HG02884 (cell line): ENCODE measurements at regions not wholly inside any gene's neighbourhood (a gene's known extent, or its start where the extent isn't known, plus 50 kb on each side); places are given as distances from the start of the nearest gene placed in this dataset.
"Not testable (repeated sequence)": the region's sequence is repeated elsewhere in the genome, so short reads cannot be mapped to it uniquely, and the experiment has no call there.

Source experiments
- ATAC-seq: cut with Tn5 transposase; IDR thresholded peaks from one replicate; pipeline ENCODE4 v1.9.1; 2021; ENCODE audit warnings: mild to moderate bottlenecking, moderate library complexity; ENCODE audit not compliant: unreplicated experiment

- no peak for ATAC-seq
Measured at GRCh38 chr21:24423546-24423945, 1183.7 kb downstream of the MRPL39 start.

DNA sequence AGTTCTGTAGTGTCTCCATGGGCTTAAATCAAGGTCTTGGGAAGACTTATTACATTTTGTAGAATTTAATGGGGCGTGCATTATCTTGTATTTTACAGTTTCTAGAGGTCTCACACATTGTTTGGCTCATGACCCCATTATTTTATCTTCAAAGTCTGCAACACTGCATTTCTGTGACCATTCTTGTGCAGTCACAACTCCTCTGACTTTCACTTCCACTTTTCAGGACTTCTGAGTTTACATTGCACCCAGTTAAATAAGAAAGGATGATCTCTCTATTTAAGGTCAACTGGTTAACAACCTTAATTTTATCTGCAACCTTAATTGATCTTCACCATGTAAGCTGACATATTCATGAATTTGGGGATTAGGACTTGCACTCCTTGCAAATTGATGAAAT lies 1186.6 kb downstream of the MRPL39 start:
- peak; percentile 77 for ATAC-seq

DNA sequence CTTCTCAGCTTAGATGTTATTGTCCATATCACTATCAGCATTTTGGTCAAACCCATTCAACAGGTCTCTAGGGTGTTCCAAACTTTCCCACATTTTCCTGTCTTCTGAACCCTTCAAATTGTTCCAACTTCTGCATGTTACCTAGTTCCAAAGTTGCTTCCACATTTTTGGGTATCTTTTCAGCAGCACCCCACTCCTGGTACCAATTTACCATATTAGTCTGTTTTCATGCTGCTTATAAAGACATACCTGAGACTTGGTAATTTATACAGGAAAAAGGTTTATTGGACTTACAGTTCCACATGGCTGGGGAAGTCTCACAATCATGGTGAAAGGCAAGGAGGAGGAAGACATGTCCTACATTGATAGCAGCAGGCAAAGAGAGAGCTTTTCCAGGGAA lies 1187.6 kb downstream of the MRPL39 start:
- ATAC-seq: not testable (repeated sequence)

- no peak for ATAC-seq
Measured at GRCh38 chr21:24418671-24419070, 1188.6 kb downstream of the MRPL39 start.

- no peak for ATAC-seq
Measured at GRCh38 chr21:24411429-24411828, 1195.9 kb downstream of the MRPL39 start.

DNA sequence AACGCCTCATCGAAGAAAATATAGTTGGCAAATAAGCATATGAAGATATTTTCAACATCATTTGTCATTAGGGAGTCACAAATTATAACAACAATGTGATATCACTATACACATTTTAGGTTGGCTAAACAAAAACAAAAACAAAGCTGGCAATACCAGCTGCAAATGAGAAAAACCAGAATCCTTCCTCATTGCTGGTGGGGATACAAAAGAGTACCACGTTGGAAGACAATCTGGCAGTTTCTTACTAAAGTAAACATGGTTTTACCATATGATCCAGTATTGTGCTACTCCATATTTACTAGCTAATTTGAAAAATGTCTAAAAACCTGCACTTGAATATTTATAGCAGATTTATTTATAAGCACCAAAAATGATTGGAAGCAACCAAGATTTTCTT lies 1204.1 kb downstream of the MRPL39 start:
- ATAC-seq: no peak

DNA sequence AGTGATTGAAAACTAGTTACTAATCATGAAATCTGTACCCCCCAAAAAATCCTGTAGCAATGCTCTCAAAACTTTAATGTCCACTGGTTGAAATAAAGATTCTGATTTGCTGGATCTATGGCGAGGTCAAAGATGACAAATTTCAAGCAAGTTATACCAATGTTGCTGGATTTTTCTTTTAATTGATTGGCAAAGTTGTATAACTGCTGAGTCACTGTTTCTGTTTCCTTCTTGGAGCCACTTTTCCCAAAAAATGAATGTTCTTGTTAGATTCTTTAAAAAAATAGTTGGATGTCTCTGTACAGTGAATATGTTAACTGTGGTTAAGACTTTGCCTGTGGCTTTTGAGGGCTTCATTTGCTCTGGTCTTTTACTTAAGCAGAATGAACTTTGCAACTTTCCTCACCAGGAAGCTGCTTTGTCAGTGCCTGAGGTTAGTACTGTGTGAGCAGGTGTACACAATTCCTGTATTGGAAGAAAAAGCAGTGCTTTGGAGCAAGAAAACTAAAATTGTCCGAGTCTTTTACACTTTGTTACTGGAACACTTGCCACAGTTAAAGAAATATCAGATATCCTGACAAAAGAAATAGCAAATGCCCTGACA lies 1211.9 kb downstream of the MRPL39 start:
- no peak for ATAC-seq

GRCh38 chr21:24375201-24375600 lies 1232.1 kb downstream of the MRPL39 start:
- ATAC-seq: peak; percentile 85

GRCh38 chr21:24372506-24372905 lies 1234.8 kb downstream of the MRPL39 start:
- no peak for ATAC-seq

- no peak for ATAC-seq
Measured at GRCh38 chr21:24369746-24370145, 1237.5 kb downstream of the MRPL39 start.

DNA sequence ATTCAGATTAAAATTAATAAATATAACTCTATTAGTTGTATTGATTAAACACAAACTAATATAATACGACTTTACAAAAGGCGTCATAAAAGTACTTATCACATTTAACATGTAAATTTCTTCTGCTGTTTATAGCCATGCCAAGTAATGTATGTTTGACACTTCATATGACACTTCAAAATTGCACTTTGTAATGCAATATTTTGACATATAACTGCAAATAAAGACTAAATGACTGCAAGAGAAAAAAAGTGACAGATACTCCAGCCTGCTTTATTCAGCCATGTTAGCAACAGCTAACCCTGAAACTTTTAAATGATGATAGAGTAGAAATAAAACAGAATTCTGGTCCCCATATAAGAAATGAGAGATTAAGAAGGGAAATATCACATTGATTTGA lies 1238.0 kb downstream of the MRPL39 start:
- ATAC-seq: no peak

DNA sequence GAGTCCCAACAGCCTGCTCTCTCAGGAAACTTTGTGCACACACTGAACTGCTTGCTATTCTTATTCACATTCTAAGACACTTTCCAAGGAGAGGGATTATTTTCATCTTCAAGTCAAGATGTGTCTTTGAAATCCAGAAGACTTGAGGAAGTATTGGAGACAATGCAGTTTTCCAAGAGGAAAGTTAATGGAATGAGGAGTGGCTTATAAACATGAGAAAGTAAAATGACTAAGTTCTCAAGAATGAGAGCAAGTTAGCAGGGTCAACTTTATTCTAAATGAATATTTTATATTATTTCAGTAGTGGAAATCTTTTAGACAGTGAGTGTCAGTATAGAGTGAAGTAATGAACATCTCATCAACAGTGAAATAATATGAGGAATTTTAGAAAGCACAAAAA lies 1239.3 kb downstream of the MRPL39 start:
- no peak for ATAC-seq

DNA sequence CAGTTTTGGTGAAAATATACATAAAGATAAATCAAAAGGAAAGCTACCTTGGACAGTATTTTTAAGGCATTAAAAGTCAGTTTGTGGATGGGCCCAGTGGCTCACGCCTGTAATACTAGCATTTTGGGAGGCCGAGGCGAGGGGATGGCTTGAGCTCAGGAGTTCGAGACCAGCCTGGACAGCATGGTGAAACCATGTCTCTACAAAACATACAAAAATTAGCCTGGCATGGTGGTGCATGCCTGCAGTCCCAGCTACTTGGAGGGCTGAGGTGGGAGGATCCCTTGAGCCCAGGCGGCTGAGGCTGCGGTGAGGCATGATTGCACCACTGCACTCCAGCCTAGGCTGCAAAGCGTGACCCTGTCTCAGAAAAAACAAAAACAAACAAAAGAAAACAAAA lies 1253.8 kb downstream of the MRPL39 start:
- no peak for ATAC-seq

- no peak for ATAC-seq
Measured at GRCh38 chr21:24339406-24339805, 1267.9 kb downstream of the MRPL39 start.

- ATAC-seq: no peak
Measured at GRCh38 chr21:24336491-24336890, 1270.8 kb downstream of the MRPL39 start.

DNA sequence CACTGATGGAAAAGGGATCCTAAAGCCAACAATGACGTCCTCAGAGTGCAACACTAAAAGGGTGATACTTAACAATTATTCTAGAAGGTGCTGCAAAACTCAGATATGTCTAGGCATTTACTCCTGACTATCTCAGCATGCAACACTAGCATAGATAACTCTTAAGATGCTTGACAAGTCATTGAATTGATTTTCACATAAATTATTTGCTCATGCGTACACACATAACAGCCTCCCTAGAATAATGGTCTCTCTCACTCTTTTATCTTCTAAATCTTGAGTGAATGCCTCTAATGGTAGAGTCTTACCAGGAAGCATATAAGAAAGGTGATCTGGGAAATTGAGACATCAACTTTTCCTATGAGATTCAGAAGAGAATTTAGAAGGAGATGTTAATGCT lies 1283.7 kb downstream of the MRPL39 start:
- no peak for ATAC-seq

- no peak for ATAC-seq
Measured at GRCh38 chr21:24316277-24316922, 1290.9 kb downstream of the MRPL39 start.

DNA sequence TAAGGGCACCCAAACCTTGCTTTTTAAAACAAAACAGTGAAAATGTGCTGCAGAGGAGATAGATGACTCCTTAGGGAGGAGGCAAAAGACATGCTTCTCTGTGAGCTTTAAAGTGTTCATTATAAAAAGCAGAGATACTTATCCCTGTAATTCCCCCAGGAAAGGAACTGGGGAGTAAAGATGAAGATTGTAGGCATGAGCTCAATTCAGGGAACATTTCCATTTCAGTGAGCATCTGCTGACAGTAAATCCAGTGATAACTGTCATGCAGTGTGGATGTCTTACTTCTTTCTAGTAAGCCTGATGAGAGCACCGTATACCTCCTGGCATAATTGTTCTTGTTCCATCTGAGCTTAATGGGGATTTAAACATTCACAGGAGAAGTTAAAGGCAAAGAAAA lies 1296.5 kb downstream of the MRPL39 start:
- ATAC-seq: no peak

DNA sequence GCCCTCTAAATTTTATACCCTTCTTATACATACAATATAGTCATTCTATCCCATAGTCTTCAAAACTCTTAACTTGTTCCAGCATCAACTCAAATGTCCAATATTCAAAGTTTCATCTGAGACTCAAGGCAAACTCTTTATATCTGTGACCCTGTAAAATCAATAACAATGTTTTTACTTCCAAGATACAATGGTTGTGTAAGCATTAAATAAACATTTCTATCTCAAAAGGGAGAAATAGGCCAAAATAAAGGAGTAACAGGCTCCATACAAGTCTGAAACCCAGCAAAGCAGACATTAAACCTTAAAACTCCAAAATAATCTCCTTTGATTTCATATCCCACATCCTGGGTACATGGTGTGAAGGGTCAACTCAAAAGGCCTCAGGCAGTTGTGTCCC lies 1299.1 kb downstream of the MRPL39 start:
- no peak for ATAC-seq

DNA sequence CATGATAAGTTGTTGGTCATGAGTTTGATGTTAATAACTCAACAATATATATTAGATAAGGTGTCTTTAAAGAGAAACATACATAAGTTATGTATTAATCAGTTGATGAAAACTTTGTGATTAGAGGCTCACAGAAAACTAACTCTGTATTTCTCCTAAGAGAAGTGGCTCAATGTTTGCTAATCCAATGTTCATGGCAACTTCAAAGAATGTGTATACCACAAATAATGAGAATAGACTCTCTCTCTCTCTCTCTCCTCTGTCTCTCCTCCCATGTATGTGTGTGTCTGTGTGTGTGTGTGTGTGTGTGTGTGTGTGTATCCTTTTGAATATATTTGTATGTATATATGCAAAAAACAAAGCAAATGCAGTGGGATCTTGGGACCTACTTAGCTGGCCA lies 1304.9 kb downstream of the MRPL39 start:
- no peak for ATAC-seq

DNA sequence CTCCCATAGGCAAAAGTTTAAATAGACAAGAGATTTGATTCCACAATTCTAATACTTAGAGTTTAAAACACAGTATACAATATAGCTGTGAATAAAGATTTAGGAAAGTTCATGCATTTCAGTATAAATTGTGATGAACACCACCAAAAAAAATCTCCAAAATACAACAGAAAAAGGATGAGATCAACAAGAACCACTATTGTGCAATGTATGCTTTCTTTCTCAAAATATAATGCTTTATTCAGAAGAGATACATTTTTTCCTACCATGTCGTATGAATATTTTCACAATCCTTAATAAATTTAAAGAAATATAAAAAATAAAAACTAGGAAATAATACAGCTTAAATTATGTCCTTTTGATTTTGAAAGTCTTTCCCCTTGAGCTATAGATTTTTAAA lies 1309.2 kb downstream of the MRPL39 start:
- no peak for ATAC-seq

DNA sequence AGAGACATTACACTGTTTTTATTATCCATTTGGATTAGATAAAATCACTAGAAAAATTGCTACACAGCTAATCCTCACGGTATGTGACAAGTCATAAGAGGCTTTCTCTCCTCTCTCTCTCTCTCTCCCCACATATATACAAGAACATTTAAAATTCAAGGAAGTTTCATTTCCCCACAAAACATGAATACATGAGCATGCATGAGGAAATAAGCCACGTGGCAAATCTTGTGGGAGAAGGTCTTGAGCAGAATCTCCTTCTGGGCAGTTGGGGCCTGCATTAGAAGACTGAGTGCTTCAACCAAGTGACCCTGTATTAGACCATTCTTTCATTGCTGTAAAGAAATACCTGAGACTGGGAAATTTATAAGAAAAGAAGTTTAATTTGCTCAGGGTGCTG lies 1313.1 kb downstream of the MRPL39 start:
- no peak for ATAC-seq
